PC-9 (cell line): ENCODE measurements at regions not wholly inside any gene's neighbourhood (a gene's known extent, or its start where the extent isn't known, plus 50 kb on each side); places are given as distances from the start of the nearest gene placed in this dataset.

Experiments
- BruUV-seq: library from RNA; stranded (reverse); fragments of 400-500 nt; replicated peaks from 2 replicates; lab custom pipeline; 2021; lab: Mats Ljungman, UMichigan
- CTCF ChIA-PET: fragments of 300-600 bp; sonication (Branson Sonifier 250); formaldehyde crosslinking; loops from one replicate; lab custom pipeline; 2022; ENCODE audit warnings: antibody characterized with exemption; lab: Charles Lee
- POLR2A ChIA-PET: fragments of 300-600 bp; sonication (Branson Sonifier 250); formaldehyde crosslinking; loops from one replicate; lab custom pipeline; 2022; ENCODE audit warnings: antibody characterized with exemption; ENCODE audit not compliant: unreplicated experiment; lab: Charles Lee
- DNase-seq, 2 experiments: peaks; one replicate each; pipeline versions ENCODE4 v3.0.0 to v3.0.0-alpha.2; 2015 to 2022; ENCODE audit warnings: mixed read lengths in 1 of 2
- H2AFZ ChIP-seq: fragments of 200-600 bp; sonication (generic); 2 replicates; pipeline ENCODE4 v1.8.1; 2017; ENCODE audit warnings: antibody characterized with exemption
- H3F3A ChIP-seq: fragments of 200-600 bp; sonication (generic); 2 replicates; pipeline ENCODE4 v1.8.1; 2017; ENCODE audit warnings: antibody characterized with exemption, mild to moderate bottlenecking, low read depth; ENCODE audit not compliant: insufficient read depth
- H3K27ac ChIP-seq: fragments of 200-600 bp; sonication (generic); 2 replicates; pipeline ENCODE4 v1.6.1; 2016; ENCODE audit warnings: mixed run types
- H3K27me3 ChIP-seq: fragments of 200-600 bp; sonication (generic); 2 replicates; pipeline ENCODE4 v1.6.1; 2016; ENCODE audit warnings: low read depth, mixed run types; ENCODE audit not compliant: insufficient read depth
- H3K36me3 ChIP-seq: fragments of 200-600 bp; sonication (generic); 2 replicates; pipeline ENCODE4 v1.6.1; 2016; ENCODE audit warnings: low read depth, mixed run types
- H3K4me1 ChIP-seq: fragments of 200-600 bp; sonication (generic); replicated peaks from 2 replicates; pipeline ENCODE4 v1.6.1; 2016; ENCODE audit warnings: mixed run types; ENCODE audit not compliant: insufficient read depth
- H3K4me2 ChIP-seq: fragments of 200-600 bp; sonication (generic); 2 replicates; pipeline ENCODE4 v1.6.1; 2017; ENCODE audit warnings: mixed run types
- H3K4me3 ChIP-seq: fragments of 200-600 bp; sonication (generic); 2 replicates; pipeline ENCODE4 v1.6.1; 2016; ENCODE audit warnings: mixed run types
- H3K79me2 ChIP-seq: fragments of 200-600 bp; sonication (generic); 2 replicates; pipeline ENCODE4 v1.6.1; 2017; ENCODE audit warnings: low read depth, mixed run types
- H3K9me2 ChIP-seq: fragments of 200-600 bp; sonication (generic); 2 replicates; pipeline ENCODE4 v1.8.1; 2017; ENCODE audit warnings: mild to moderate bottlenecking; ENCODE audit not compliant: insufficient read depth
- H3K9me3 ChIP-seq: fragments of 200-600 bp; sonication (generic); 2 replicates; pipeline ENCODE4 v1.8.1; 2016; ENCODE audit warnings: low read depth; ENCODE audit not compliant: insufficient read depth
- H4K20me1 ChIP-seq: fragments of 200-600 bp; sonication (generic); 2 replicates; pipeline ENCODE4 v1.8.1; 2017; ENCODE audit not compliant: insufficient read depth
- EZH2 ChIP-seq: fragments of 200-600 bp; sonication (generic); IDR thresholded peaks from 2 replicates; pipeline ENCODE4 v1.8.0; 2017; ENCODE audit warnings: antibody characterized with exemption, low read depth
- intact Hi-C: fragments of 100-400 bp; cut with micrococcal nuclease; formaldehyde crosslinking; loops from one replicate; pipeline ENCODE4 v1.10.0; 2022; ENCODE audit not compliant: unreplicated experiment
- TF ChIP-seq, protein P1 (sequence below): fragments of 200-600 bp; sonication (generic); conservative IDR thresholded peaks from 2 replicates; pipeline ENCODE4 v1.6.1; 2017; ENCODE audit warnings: mixed run types, antibody characterized with exemption, mild to moderate bottlenecking, moderate library complexity

DNA sequence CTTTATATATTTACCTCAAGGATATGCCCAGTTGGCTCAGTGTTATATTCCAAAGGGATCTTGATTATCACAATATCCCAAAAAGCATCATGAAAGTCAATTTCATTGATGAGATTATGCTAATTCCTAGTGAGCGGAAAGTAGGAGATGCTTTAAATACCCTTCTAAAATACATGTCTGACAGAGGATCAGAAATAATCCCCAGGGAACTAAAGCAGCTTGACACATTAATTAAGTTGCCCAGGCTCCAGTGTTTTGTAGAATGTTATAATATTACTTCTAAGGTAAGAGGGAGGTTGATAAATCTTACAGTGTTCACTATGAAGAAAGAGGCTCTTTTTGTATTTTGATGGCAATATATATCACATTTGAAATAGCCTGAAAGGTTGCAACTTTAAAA is 767.5 kb upstream of the ROBO1 start:
- intact Hi-C loops = no loop called here
- DNase-seq = no peak

DNA sequence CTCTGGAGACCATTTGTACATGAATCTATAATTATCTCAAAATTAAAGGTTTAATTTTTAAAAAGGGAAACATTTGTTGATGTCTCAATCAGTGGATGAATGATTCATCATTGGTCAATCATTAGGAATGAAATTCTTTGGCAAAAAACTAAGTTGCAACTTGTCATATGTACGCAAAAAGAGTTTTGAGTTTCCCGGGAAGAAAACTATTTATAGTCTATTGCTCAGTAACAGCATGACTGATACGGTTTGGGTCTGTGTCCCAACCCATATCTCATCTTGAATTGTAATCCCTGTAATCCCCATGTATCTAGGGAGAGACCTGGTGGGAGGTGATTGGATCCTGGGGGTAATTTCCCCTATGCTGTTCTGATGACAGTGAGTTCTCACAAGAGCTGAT is 765.8 kb upstream of the ROBO1 start:
- DNase-seq = no peak
- H3K4me1 ChIP-seq = no peaks in the 10 kb centered on the region
- no peaks in the 10 kb centered on the region for H3F3A ChIP-seq
- BruUV-seq = no TSS peak
- H3K79me2 ChIP-seq = no peaks in the 10 kb centered on the region
- intact Hi-C loops = no loop called here
- ChIA-PET POLR2A (no interaction called here), CTCF (no interaction called here)
- H3K27me3 ChIP-seq = no peaks in the 10 kb centered on the region
- H3K4me2 ChIP-seq = no peak overlapping the region
- no peaks in the 10 kb centered on the region for H3K9me3 ChIP-seq
- TF ChIP-seq, protein P1, sequence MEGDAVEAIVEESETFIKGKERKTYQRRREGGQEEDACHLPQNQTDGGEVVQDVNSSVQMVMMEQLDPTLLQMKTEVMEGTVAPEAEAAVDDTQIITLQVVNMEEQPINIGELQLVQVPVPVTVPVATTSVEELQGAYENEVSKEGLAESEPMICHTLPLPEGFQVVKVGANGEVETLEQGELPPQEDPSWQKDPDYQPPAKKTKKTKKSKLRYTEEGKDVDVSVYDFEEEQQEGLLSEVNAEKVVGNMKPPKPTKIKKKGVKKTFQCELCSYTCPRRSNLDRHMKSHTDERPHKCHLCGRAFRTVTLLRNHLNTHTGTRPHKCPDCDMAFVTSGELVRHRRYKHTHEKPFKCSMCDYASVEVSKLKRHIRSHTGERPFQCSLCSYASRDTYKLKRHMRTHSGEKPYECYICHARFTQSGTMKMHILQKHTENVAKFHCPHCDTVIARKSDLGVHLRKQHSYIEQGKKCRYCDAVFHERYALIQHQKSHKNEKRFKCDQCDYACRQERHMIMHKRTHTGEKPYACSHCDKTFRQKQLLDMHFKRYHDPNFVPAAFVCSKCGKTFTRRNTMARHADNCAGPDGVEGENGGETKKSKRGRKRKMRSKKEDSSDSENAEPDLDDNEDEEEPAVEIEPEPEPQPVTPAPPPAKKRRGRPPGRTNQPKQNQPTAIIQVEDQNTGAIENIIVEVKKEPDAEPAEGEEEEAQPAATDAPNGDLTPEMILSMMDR = no peak
- no peak for TF ChIP-seq EZH2
- H2AFZ ChIP-seq = no peak overlapping the region
- H3K27ac ChIP-seq = no peak overlapping the region
- no peak overlapping the region for H3K4me3 ChIP-seq
- H3K36me3 ChIP-seq = no peaks in the 10 kb centered on the region
- no peaks in the 10 kb centered on the region for H4K20me1 ChIP-seq
- no peaks in the 10 kb centered on the region; the same call in 1 of the 2 replicates for H3K9me2 ChIP-seq

More for the DNA sequence above, 767.5 kb upstream of the ROBO1 start:
- H2AFZ ChIP-seq = no peak overlapping the region
- ChIA-PET POLR2A (no interaction called here), CTCF (no interaction called here)
- TF ChIP-seq EZH2 = no peak
- TF ChIP-seq, protein P1 = no peak
- no peaks in the 10 kb centered on the region for H3F3A ChIP-seq
- H3K9me3 ChIP-seq = no peaks in the 10 kb centered on the region
- no peaks in the 10 kb centered on the region for H4K20me1 ChIP-seq
- H3K4me2 ChIP-seq = no peak overlapping the region
- no peaks in the 10 kb centered on the region for H3K36me3 ChIP-seq
- no peaks in the 10 kb centered on the region for H3K27me3 ChIP-seq
- no peaks in the 10 kb centered on the region for H3K4me1 ChIP-seq
- H3K27ac ChIP-seq = no peak overlapping the region
- no peaks in the 10 kb centered on the region for H3K79me2 ChIP-seq
- H3K9me2 ChIP-seq = no peaks in the 10 kb centered on the region; the same call in 1 of the 2 replicates
- BruUV-seq = no TSS peak
- no peak overlapping the region for H3K4me3 ChIP-seq

DNA sequence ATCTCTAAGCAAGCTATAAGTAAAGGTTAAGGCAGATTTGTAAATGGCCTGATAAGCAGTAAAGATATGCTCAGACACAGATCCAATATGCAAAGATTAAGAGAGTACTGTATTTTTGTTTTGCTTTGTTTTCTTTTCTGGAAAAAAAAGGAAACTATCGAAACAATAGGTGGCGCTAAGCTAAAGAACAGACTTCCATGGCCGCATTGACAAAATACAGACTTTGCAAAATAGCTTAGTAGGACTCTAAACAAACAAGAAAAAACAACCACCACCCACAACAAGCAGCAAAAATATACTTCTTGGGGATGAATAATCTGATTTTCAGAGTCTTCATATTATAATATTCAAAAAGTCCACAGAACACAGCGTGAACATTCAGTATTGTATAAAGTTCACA is 758.4 kb upstream of the ROBO1 start:
- H2AFZ ChIP-seq = 0 out of 2 replicates have a peak overlapping the region, but pooled peaks have one; percentile 39
- H4K20me1 ChIP-seq = no peaks in the 10 kb centered on the region
- H3K9me3 ChIP-seq = no peaks in the 10 kb centered on the region
- H3K36me3 ChIP-seq = no peaks in the 10 kb centered on the region
- H3K4me1 ChIP-seq = no peaks in the 10 kb centered on the region
- no peaks in the 10 kb centered on the region for H3K27me3 ChIP-seq
- no peaks in the 10 kb centered on the region for H3K79me2 ChIP-seq
- no peak overlapping the region for H3K27ac ChIP-seq
- DNase-seq = no peak
- intact Hi-C loops = no loop called here
- no peaks in the 10 kb centered on the region for H3F3A ChIP-seq
- TF ChIP-seq EZH2 = no peak
- TF ChIP-seq, protein P1 = 0 out of 2 replicates have a peak, but pooled peaks have one; percentile 36
- BruUV-seq = no TSS peak
- no peak overlapping the region for H3K4me3 ChIP-seq
- ChIA-PET CTCF (no interaction called here), POLR2A (no interaction called here)
- no peak overlapping the region for H3K4me2 ChIP-seq
- no peaks in the 10 kb centered on the region for H3K9me2 ChIP-seq
